HG03097 (cell line): ENCODE measurements at regions not wholly inside any gene's neighbourhood (a gene's known extent, or its start where the extent isn't known, plus 50 kb on each side); places are given as distances from the start of the nearest gene placed in this dataset.

ENCODE experiments used
- ATAC-seq: cut with Tn5 transposase; IDR thresholded peaks from one replicate; pipeline ENCODE4 v1.9.1; 2021; ENCODE audit not compliant: unreplicated experiment, low FRiP score

- no peak for ATAC-seq
Measured at GRCh38 chr7:97580205-97580604, 151.7 kb upstream of the TAC1 start.

- no peak for ATAC-seq
Measured at GRCh38 chr7:97595439-97595838, 136.4 kb upstream of the TAC1 start.

GRCh38 chr7:97601931-97602457 lies 129.9 kb upstream of the TAC1 start:
- peak; percentile 65 for ATAC-seq

- no peak for ATAC-seq
Measured at GRCh38 chr7:97620495-97620894, 111.4 kb upstream of the TAC1 start.

- peak; percentile 67 for ATAC-seq
Measured at GRCh38 chr7:97623333-97623732, 108.6 kb upstream of the TAC1 start.

GRCh38 chr7:97630116-97630515 lies 101.8 kb upstream of the TAC1 start:
- no peak for ATAC-seq

GRCh38 chr7:97635622-97636021 lies 96.3 kb upstream of the TAC1 start:
- ATAC-seq: no peak

GRCh38 chr7:97639036-97639435 lies 92.8 kb upstream of the TAC1 start:
- ATAC-seq: no peak

GRCh38 chr7:97659363-97660045 lies 72.4 kb upstream of the TAC1 start:
- no peak for ATAC-seq

GRCh38 chr7:97667359-97667758 lies 64.5 kb upstream of the TAC1 start:
- ATAC-seq: no peak

GRCh38 chr7:97671571-97671970 lies 60.3 kb upstream of the TAC1 start:
- ATAC-seq: no peak

GRCh38 chr7:97680622-97681021 lies 51.3 kb upstream of the TAC1 start:
- ATAC-seq: no peak
